ENCODE measurements at regions not wholly inside any gene's neighbourhood (a gene's known extent, or its start where the extent isn't known, plus 50 kb on each side); places are given as distances from the start of the nearest gene placed in this dataset.
A peak's percentile ranks its signal among the peaks of the same experiment; 100 is the strongest.

DNA sequence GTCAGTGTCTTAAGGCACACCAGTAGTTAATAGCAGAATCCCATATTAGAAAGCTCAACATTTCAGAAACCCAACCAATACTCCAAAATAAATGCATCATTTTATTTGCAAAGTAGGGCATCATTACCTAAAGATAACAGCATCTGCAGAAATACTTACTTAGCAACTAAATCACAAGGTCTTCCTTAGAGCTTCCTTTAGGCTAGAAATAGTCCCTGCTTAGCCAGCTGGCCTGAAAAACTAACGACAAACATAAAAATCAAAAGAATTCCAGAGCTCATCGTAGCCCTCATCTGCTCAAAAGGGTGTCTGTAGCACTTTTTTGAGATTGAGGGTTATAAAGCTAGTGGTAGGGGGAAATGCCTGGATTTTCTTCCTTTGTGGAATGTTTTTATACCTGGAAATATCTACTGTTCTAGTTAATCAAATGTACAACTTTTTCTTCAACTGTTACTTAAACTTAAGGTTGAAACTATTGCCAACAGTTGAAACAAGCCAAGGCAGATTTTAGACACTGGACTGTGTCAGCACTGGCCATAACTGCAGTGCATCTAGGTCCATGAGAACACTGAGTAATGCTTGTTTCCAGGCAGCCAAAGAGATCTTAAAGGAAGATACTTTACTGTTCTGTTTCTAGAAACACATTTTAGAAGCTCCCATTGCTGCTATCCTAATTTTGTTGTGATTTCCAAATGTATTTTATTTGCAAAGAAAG is 129.4 kb upstream of the RASA1 start:
- DNase-seq (ENCODE audit: low read depth), result no peak

DNA sequence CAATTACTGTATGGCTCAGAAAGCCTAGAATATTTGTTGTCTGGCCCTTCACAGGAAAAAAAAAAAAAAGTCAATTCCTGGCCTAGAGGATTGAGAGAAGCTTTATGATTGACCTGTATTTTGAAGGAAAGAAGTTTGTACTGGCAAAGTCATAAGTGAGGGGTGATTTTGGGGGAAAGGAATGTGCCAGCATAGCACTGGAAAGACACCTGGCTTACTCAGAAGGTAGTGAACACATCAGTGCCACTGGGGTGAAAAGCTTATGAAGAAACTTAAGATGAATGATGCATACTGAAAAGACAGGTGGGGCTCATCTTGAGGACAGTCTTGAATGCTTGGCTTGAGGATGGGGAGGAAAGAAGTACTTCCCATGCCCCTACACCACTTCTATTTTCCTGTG is 127.9 kb upstream of the RASA1 start:
- no peak for DNase-seq (ENCODE audit: low read depth)

DNA sequence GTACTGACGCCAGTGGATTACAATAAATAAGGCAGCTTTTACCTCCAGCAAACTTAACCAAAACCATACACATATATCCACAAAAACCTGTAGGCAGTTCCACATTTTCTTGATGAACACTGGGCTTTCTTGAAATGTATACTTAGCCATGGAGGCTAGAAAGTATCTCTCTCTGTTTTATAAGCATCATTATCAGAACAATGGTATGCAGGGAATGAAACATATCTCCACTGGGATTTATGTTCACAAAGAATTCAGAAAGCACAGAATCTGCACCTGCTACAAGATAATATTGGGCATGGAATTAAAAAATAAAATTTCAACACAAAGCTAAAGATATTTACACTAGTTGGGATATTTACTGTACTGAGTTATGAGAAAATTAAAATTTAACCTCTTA is 126.1 kb upstream of the RASA1 start:
- DNase-seq (ENCODE audit: low read depth), result no peak

DNA sequence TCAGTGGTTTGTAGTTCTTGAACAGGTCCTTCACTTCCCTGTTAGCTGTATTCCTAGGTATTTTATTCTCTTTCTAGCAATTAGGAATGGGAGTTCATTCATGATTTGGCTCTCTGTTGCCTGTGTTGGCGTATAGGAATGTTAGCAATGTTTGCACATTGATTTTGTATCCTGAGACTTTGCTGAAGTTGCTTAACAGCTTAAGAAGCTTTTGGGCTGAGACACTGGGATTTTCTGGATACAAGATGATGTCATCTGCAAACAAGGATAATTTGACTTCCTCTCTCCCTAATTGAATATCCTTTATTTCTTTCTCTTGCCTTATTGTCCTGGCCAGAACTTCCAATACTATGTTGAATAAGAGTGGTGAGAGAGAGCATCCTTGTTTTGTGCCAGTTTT is 121.8 kb upstream of the RASA1 start:
- DNase-seq (ENCODE audit: low read depth), result peak; percentile 53

DNA sequence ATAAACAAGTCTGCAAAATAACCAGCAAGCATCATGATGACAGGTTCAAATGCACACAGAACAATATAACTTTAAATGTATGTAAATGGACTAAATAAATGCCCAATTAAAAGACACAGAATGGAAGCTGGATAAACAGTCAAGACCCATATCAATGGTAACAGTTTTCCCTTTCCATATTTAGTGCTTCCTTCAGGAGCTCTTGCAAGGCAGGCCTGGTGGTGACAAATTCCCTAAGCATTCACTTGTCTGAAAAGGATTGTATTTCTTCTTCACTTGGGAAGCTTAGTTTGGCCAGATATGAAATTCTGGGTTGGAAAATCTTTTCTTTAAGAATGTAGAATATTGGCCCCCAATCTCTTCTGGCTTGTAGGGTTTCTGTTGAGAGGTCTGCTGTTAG is 120.2 kb upstream of the RASA1 start:
- DNase-seq (ENCODE audit: low read depth), result no peak

DNA sequence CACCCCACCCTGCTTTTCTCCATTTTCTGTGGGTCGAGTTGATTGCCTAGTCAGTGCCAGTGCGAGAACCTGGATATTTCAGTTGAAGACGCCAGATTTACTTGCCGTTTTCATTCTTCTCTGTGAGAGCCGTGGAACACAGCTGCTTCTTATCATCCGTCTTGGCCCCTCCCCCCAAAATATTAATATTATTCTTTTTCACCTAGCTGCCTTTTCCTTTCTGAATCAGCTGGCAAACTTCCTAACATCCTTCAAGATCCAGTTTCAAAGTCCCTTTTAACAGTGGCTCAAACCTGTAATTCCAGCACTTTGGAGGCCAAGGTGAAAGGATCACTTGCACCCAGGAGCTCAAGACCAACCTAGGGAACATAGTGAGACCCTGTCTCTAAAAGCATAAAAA is 117.1 kb upstream of the RASA1 start:
- DNase-seq (ENCODE audit: low read depth), result no peak

DNA sequence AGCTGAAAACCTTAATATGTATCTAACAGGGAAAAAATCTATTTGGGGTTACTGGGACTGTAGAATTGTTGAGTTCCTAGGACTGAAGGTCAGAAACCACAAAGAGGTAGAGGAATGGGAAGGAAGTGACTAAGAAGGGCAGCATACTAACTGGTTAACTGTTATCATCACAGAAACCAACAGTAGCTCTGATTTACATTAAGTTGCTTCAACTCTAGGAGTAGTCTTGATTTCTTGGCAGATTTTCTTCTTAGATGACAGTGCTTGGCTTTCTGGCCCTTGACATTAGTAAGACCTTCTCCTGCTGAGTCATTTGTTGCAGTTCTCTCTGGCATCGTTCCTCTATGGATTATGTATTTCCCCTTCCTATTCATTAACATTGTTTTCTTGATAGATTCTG is 116.1 kb upstream of the RASA1 start:
- peak; percentile 84 for DNase-seq (ENCODE audit: low read depth)

DNA sequence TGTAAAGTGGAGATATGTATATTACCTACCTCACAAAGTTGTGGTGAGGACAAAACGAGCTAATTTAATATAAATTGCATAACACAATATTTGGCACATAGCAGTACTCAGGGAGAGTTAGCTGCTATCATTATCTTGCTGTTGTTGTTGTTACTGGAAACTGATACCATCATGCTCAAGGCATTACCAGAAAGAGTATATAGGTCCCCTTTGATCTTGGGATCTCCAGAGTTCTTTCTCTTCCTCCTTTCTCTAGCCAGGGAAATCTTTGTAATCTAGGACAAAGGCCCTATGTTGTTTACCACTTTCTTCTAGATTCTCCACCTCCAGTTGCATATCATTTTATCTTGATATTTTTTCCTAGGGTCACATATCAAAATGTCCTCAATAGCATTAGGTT is 114.8 kb upstream of the RASA1 start:
- no peak for DNase-seq (ENCODE audit: low read depth)

DNA sequence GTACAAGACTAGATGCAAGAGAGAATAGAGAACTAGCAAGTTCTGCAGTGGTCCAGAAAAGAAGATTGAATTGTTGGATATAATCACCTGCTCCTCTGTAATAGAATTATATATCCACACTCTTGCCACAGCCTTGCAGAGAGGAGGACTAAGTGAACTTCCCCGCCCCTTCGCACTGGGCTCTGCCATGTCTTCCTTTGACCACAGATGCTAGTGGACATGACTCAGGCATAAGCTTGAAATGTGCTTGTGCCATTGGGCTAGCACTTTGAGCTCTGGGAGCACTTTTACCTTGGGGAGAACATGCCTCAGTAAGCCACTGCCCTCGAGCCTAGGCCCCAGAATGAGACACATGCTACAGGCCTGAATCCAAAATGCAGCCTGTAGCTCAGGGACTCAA is 113.5 kb upstream of the RASA1 start:
- no peak for DNase-seq (ENCODE audit: low read depth)

DNA sequence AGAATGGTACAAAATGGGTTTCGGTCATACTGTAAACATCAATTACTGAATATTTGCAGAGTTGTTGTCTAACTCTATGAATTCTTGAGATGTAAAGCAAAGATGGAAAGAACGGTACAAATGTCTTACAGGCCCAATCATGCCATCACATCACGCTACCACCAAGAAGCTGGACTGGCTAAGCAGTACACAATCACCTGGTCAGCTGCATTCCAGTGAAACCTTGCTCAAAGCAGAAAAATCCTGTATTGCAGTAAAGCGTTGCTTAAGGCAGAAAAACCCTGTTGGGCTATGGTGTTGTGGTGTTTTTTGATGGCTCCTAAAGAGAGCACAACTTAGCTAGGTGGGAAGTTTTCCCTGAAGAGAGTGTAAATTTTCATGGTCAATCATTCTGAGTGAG is 112.6 kb upstream of the RASA1 start:
- no peak for DNase-seq (ENCODE audit: low read depth)

DNA sequence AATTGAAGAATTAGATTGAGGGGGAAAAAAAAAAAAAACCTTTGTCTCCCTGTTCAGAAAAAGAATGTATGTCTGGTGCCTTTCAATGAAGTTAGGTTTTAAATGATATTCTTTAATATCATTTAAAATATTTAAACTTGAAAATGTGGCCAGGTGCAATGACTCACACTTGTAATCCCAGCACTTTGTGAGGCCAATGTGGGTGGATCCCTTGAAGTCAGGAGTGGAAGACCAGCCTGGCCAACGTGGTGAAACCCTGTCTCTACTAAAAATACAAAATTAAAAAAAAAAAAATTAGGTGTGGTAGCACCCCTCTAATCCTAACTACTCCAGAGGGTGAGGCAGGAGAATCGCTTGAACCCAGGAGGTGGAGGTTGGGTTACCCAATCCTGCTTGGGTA is 111.1 kb upstream of the RASA1 start:
- no peak for DNase-seq (ENCODE audit: low read depth)

DNA sequence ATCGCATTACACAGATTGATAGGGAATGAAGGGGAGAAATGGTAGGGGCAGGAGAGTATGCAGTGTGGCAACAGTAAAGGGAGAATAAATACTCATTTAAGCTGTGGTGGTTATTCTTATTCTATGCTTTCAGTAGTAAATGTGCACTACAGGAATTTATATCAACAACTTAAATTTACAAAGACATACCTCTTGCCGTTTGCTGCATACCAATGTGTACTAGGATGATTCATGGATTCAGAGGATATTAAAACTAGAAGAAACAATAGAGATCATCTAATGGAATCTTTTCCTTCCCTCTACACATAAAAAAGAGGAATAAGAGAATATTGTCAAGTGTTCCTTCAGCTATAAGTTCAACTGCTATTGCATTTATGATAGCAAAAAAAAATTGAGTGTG is 103.3 kb upstream of the RASA1 start:
- no peak for DNase-seq (ENCODE audit: low read depth)

DNA sequence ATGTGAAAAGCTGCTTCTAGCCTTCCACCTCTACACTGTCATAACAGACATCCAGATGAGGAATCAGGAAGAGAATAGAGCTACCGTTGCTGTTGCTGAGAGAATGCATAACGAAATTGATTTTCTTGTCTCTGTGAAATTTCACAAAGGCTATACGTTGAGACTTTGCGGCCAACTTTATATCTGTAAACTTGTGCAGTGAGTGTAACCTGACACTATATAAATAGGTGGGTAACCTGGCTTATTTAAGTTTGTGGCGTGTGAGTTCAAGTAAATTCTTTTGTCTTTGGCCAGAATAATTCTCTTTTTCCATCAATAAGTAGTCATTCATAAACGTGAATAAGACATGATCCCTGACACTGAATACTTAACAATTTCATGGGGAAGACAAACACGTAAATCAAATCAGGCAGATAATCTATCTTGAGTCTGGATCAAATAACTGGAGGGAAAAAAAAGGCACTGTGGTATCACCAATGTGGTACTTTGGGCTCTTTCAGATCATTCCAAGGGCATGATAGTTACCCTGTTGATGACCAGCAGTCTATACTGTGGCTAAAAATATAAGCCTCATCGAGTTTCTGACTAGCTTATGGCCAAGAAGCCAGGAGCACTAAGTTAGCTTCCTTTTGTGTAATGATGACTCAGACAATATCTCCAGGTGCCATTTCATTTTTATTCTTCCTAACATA is 98.2 kb upstream of the RASA1 start:
- DNase-seq (ENCODE audit: low read depth), result no peak

DNA sequence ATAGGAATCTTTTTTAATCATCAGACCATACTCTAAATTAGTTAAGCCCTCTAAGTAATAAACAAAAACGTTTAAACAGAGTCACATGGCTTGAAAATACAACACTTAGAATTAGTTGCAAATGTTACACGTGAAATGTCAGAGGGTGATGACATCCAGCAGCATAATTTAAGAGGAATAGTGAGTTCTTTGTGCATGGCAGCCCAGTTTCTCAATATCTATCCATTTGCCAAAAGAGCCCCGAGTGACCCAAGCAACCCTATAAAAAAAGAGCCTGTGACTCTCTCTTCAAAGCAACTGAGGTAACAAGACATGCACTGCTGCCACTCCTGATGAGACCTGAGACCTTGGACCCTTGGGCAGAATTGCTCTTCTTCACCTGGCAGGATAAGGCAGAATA is 96.9 kb upstream of the RASA1 start:
- no peak for DNase-seq (ENCODE audit: low read depth)

DNA sequence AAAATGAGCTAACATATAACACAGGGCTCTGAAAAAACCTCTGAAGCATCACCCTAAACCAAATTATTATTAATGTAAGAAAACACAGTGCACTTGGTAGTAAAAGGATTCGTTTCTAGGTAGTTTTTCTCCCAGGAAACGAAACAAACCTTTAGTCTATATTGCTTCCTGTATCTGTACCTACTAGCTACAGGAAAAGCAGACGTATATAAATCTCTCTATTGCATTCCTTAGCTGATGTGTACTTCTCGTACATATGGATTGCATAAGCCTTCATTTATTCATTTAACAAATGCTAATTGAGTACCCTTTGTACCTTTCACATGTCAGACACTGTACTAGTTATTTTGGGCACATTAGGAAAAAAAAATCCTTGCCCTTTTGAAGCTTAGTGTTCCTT is 85.0 kb upstream of the RASA1 start:
- DNase-seq (ENCODE audit: low read depth), result no peak

DNA sequence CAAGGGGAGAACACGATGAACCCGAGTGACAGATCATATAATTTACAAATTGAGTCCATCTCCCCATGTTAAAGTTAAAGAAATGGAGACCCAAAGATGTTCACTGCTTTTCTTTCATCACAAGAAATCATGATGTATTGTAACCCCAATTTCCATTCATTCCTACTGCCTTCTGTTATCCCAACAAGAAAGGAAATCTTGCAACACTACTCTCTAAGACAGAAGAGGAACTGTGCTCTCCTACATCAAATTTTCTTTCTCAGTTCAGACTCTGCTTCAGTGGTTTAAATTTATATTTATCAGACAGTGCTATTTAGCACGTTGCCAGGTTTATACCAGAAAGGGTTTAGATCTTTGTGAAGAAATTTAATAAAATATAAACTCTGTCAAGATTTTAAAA is 83.8 kb upstream of the RASA1 start:
- DNase-seq (ENCODE audit: low read depth), result no peak

DNA sequence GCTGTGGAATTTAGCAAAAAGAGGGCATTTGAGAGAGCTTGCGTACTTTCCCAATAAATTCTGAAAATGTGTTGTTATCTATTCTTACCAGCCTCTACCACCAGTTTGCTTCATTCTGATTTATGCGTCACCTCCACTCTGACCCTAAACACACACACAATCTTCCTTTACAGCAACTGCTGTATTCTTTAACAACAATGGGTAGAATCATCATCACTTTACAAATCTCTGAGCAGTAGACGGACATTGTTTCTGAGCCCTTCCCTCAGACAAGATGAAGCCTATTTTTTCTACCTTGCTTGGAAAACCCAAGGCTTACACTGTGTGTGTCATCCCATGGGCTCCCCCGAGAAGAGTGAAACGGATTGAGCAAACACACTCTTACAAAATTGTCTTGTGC is 83.1 kb upstream of the RASA1 start:
- no peak for DNase-seq (ENCODE audit: low read depth)

DNA sequence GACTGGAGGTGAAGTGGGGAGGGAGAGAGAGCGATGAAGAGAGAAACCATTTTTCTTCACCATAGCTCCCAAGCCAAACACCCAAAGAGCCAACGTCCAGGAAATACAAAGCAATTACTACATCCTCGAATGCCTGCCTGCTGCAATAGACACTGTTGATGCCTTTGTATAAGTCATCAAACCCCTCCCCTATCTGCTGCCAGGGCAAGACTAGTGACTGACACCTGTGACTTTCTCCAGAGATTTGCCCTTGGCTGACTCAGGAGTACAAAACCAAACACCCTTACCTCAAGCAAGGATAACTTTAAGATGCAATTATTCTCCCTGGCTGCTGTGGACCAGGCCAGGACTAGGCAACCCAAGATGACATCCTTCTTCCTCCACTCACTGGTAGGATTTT is 81.8 kb upstream of the RASA1 start:
- no peak for DNase-seq (ENCODE audit: low read depth)

DNA sequence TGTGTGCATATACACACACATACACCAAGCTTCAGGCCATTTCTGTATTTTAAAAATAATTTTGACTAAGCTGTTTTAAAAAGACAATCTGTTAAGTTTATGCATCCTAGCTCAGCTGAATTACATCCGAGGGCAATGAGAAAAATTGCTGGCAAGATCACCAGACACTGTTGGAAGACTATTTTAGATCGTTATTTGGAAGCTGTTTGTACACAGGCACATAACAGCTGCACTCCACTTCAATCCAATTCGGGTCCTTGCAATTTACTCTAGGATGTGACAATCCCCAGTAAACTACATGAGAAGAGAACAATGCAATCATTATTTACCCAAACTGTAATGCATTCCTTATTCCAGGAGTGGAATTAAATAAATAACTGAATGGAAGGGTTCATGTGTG is 79.3 kb upstream of the RASA1 start:
- no peak for DNase-seq (ENCODE audit: low read depth)

DNA sequence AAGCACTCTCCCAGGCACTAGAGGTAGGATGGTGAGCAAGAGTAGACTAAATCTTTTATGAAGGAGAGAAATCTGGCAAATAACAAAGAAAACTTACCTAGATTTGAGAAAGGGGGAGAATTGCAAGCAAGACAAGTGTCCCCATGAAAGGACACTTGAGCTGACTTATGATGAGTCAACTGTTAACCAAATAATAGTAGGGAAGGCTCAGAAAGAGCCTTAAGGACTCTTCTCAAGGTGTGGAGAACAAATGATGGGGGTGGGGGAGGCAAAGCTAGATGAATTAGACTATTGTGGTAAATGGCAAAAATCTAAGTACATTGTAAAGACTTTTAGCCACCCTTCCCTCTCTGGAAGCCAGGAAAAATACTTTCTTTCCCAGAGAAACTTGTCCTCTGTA is 77.6 kb upstream of the RASA1 start:
- no peak for DNase-seq (ENCODE audit: low read depth)

DNA sequence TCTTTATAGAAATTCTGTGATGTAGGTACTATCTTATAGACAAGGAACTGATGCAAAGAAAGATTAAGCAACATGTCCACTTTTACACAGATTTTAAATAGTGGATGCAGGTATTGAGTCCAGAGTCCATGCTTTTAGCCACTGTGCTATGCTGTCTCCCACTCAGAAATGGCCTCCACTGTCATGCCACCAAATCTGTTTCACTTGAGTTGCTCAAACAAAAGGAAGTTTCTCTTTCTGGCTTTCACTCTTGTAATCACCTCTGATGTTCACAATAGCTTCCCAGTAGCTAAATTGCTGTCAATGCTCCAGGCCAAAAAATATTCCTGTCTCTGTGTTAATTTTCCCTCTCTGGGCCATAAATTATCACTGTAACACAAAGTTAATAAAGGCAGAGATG is 77.0 kb upstream of the RASA1 start:
- DNase-seq (ENCODE audit: low read depth), result no peak

DNA sequence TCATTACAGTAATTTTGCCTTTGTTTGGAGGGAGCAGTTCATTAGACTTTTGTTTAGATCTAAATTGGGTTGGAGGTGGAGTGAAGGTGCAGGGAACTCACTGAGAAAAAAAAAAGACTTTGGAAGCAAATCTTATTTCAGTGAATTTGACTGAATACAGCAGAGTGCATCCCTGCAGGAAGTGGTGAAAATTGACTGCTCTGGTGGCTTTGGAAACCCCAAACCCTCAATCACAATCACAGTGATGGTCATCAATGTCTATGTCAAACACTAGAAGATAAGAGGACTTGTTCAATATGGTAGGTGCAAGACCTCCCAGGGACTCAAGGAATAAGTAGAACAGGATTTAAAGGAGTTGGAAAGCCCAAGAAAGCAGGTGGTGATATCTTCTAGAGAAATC is 76.0 kb upstream of the RASA1 start:
- no peak for DNase-seq (ENCODE audit: low read depth)

DNA sequence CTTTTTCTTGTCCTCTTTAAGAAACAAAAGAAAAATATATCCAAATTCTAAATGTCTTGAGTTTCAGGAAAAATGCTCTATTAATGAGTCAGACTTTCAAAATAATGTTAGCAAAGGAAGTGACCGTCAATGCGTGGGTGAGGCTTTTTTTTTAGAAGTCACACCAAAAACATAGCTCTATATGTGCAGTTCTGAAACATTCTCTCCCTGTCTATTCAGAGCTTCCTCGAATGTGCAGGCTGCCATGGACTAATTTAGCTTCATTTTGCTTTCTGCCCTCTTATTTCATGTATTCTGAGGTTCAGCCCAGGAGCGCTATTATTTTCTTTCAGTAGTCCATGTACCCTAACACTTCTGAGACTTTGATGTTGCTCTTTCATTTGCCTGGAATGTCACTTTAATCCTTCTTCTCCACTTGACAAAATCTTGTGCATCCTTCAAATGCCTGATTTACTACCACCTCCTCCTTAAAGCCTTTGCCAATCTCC is 72.5 kb upstream of the RASA1 start:
- DNase-seq (ENCODE audit: low read depth), result peak; percentile 26

DNA sequence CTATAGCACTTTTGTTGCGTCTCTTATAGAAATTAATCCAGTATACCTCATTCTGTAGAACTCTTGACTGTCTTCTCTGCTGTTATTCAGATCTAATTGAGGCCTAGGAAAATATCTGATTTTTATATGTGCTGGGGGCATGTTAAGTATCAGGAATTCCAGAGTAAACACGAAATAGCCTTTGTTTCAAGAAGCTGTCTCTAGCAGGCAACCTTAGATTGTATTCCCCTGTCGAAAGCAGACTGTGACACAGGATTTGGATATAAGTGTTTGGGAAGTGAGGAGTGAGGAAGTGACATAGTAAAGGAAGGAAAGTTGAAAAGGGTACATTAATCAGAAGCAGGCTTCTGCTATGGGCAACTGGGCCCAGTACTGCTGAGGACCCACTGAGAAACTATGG is 72.1 kb upstream of the RASA1 start:
- DNase-seq (ENCODE audit: low read depth), result no peak
